ENCODE measurements at regions not wholly inside any gene's neighbourhood (a gene's known extent, or its start where the extent isn't known, plus 50 kb on each side); places are given as distances from the start of the nearest gene placed in this dataset.

- H3K27me3 Mint-ChIP-seq: no peaks in the 10 kb centered on the region
- H3K4me3 Mint-ChIP-seq: no peak overlapping the region
- Histone ChIP-seq H3K27ac (ENCODE audit: low read depth in 1 of 2, low read length in 2 of 2) (no peak overlapping the region), H3K27me3 (ENCODE audit: control insufficient read depth in 1 of 2, insufficient read depth in 2 of 2, low read length in 2 of 2) (no peaks in the 10 kb centered on the region), H3K4me1 (ENCODE audit: insufficient read depth, low read length) (no peaks in the 10 kb centered on the region), H3K36me3 (ENCODE audit: insufficient read depth, low read length) (no peaks in the 10 kb centered on the region), H3K9me3 (ENCODE audit: control insufficient read depth in 1 of 2, insufficient read depth in 1 of 2, low read length in 2 of 2) (peaks cover 0 to 6% of the 10 kb centered on the region in 2 experiments), H3K4me3 (ENCODE audit: low read length) (no peak overlapping the region)
- no peak overlapping the region for H3K27ac Mint-ChIP-seq
- intact Hi-C loops (cut with DNase I, micrococcal nuclease): no loop called here
- TF ChIP-seq CTCF (IDR thresholded peaks at IDR 0.05): no peak
- H3K9me3 Mint-ChIP-seq: no peaks in the 10 kb centered on the region
- no peaks in the 10 kb centered on the region for H3K4me1 Mint-ChIP-seq (ENCODE audit: low read depth)
- ATAC-seq (ENCODE audit: poor library complexity): no peak
- ChIA-PET CTCF (no interaction called here), POLR2A (no interaction called here)
- DNase-seq: no peak
- no peaks in the 10 kb centered on the region for H3K36me3 Mint-ChIP-seq (ENCODE audit: low read depth)
Measured at GRCh38 chr7:135842446-135843179, 94.0 kb upstream of the FAM180A start.

GRCh38 chr7:135840591-135840990 is 92.0 kb upstream of the FAM180A start:
- Mint-ChIP-seq H3K27me3 (no peaks in the 10 kb centered on the region), H3K27ac (no peak overlapping the region), H3K4me1 (ENCODE audit: low read depth) (no peaks in the 10 kb centered on the region), H3K36me3 (ENCODE audit: low read depth) (no peaks in the 10 kb centered on the region), H3K9me3 (no peaks in the 10 kb centered on the region), H3K4me3 (no peak overlapping the region)
- H3K27me3 ChIP-seq (ENCODE audit: control insufficient read depth in 1 of 2, insufficient read depth in 2 of 2, low read length in 2 of 2): no peaks in the 10 kb centered on the region
- ATAC-seq (ENCODE audit: poor library complexity) (no peak), DNase-seq (no peak)
- H3K9me3 ChIP-seq (ENCODE audit: control insufficient read depth in 1 of 2, insufficient read depth in 1 of 2, low read length in 2 of 2): no peaks in the 10 kb centered on the region
- H3K4me1 ChIP-seq (ENCODE audit: insufficient read depth, low read length): no peaks in the 10 kb centered on the region
- intact Hi-C loops (cut with DNase I, micrococcal nuclease): no loop called here
- CTCF ChIA-PET: no interaction called here
- POLR2A ChIA-PET: no interaction called here
- no peak overlapping the region for H3K4me3 ChIP-seq (ENCODE audit: low read length)
- TF ChIP-seq CTCF (IDR thresholded peaks at IDR 0.05): no peak
- no peaks in the 10 kb centered on the region for H3K36me3 ChIP-seq (ENCODE audit: insufficient read depth, low read length)
- H3K27ac ChIP-seq (ENCODE audit: low read depth in 1 of 2, low read length in 2 of 2): no peak overlapping the region

GRCh38 chr7:135837675-135838074 is 89.1 kb upstream of the FAM180A start:
- no peaks in the 10 kb centered on the region for H3K36me3 ChIP-seq (ENCODE audit: insufficient read depth, low read length)
- POLR2A ChIA-PET: no interaction called here
- intact Hi-C loops (cut with DNase I, micrococcal nuclease): no loop called here
- no peak overlapping the region for H3K27ac ChIP-seq (ENCODE audit: low read depth in 1 of 2, low read length in 2 of 2)
- Mint-ChIP-seq H3K4me1 (ENCODE audit: low read depth) (peaks cover 11% of the 10 kb centered on the region), H3K36me3 (ENCODE audit: low read depth) (no peaks in the 10 kb centered on the region), H3K27me3 (no peaks in the 10 kb centered on the region), H3K4me3 (no peak overlapping the region), H3K27ac (no peak overlapping the region), H3K9me3 (no peaks in the 10 kb centered on the region)
- DNase-seq (no peak), ATAC-seq (ENCODE audit: poor library complexity) (no peak)
- H3K27me3 ChIP-seq (ENCODE audit: control insufficient read depth in 1 of 2, insufficient read depth in 2 of 2, low read length in 2 of 2): no peaks in the 10 kb centered on the region
- no peaks in the 10 kb centered on the region for H3K9me3 ChIP-seq (ENCODE audit: control insufficient read depth in 1 of 2, insufficient read depth in 1 of 2, low read length in 2 of 2)
- H3K4me1 ChIP-seq (ENCODE audit: insufficient read depth, low read length): peaks cover 23% of the 10 kb centered on the region
- H3K4me3 ChIP-seq (ENCODE audit: low read length): no peak overlapping the region
- CTCF ChIA-PET: no interaction called here
- TF ChIP-seq CTCF (IDR thresholded peaks at IDR 0.05): no peak

Measured in CD4-positive, alpha-beta T cell (primary cell).